ENCODE measurements at regions not wholly inside any gene's neighbourhood (a gene's known extent, or its start where the extent isn't known, plus 50 kb on each side); places are given as distances from the start of the nearest gene placed in this dataset.

- TF ChIP-seq CTCF (IDR thresholded peaks at IDR 0.05; ENCODE audit: poor library complexity) (no peak), EZH2 (IDR thresholded peaks at IDR 0.05; ENCODE audit: borderline replicate concordance) (no peak), EZH2phosphoT487 (IDR thresholded peaks at IDR 0.05; ENCODE audit: low read depth, severe bottlenecking, unreplicated experiment) (no peak)
These were observed 185.3 kb downstream of the KCNRG start for GRCh38 chr13:50200569-50200968.

All from hepatocyte (in vitro differentiated cells).